Spleen (tissue), 11 donors: ENCODE measurements at regions not wholly inside any gene's neighbourhood (a gene's known extent, or its start where the extent isn't known, plus 50 kb on each side); places are given as distances from the start of the nearest gene placed in this dataset.
A peak's percentile ranks its signal among the peaks of the same experiment; 100 is the strongest.

ENCODE experiments used
- DNase-seq: peaks from one replicate; pipeline ENCODE4 v3.0.0-alpha.2; 2020
- H3K27ac ChIP-seq, 8 donors: fragments of 200-600 bp; sonication (generic) in 7 of 8; 1 replicate in 4 of 8; 2 replicates in 4 of 8; pipeline versions ENCODE4 v1.5.0 to v1.8.0; 2016 to 2021; ENCODE audit warnings: inconsistent platforms in 4 of 8, mild to moderate bottlenecking in 4 of 8, moderate library complexity in 1 of 8
- H3K27me3 ChIP-seq, 7 donors: fragments of 200-600 bp; sonication (generic) in 6 of 7; replicated peaks in 1 of 7; 1 replicate in 4 of 7; 2 replicates in 3 of 7; pipeline versions ENCODE4 v1.5.0 to v1.8.0; 2016 to 2021; ENCODE audit warnings: inconsistent platforms in 3 of 7, mild to moderate bottlenecking in 1 of 7
- H3K36me3 ChIP-seq, 6 donors: fragments of 200-600 bp; sonication (generic) in 5 of 6; 1 replicate in 4 of 6; 2 replicates in 2 of 6; pipeline versions ENCODE4 v1.5.0 to v1.8.0; 2016 to 2021; ENCODE audit warnings: inconsistent platforms in 2 of 6
- H3K4me1 ChIP-seq, 6 donors: fragments of 200-600 bp; sonication (generic) in 5 of 6; 1 replicate in 3 of 6; 2 replicates in 3 of 6; pipeline versions ENCODE4 v1.5.0 to v1.8.0; 2016 to 2021; ENCODE audit warnings: inconsistent platforms in 3 of 6
- H3K4me3 ChIP-seq, 8 donors: fragments of 200-600 bp; sonication (generic) in 7 of 8; 1 replicate in 4 of 8; 2 replicates in 4 of 8; pipeline versions ENCODE4 v1.5.0 to v1.8.0; 2016 to 2021; ENCODE audit warnings: inconsistent platforms in 4 of 8, mild to moderate bottlenecking in 4 of 8, moderate library complexity in 2 of 8
- H3K9me3 ChIP-seq, 8 donors: fragments of 200-600 bp; sonication (generic) in 7 of 8; 1 replicate in 4 of 8; 2 replicates in 4 of 8; pipeline versions ENCODE4 v1.5.0 to v1.8.0; 2016 to 2021; ENCODE audit warnings: inconsistent platforms in 4 of 8
- CTCF ChIP-seq, 11 experiments: fragments of 200-600 bp in 7 of 11; fragments of 450-650 bp in 4 of 11; sonication (generic) in 4 of 11; IDR thresholded peaks in 8 of 11; conservative IDR thresholded peaks in 3 of 11; 1 replicate in 7 of 11; 2 replicates in 4 of 11; pipeline versions ENCODE4 v1.4.0 to v1.8.0; 2016 to 2021; ENCODE audit warnings: antibody characterized with exemption in 11 of 11, inconsistent platforms in 4 of 11, mild to moderate bottlenecking in 1 of 11
- POLR2A ChIP-seq, 3 donors: fragments of 450-650 bp; IDR thresholded peaks; one replicate each; pipeline ENCODE4 v1.5.1; 2017; ENCODE audit warnings: antibody characterized with exemption in 3 of 3, mild to moderate bottlenecking in 1 of 3
- POLR2AphosphoS5 ChIP-seq, 3 donors: sonication (generic); formaldehyde crosslinking; IDR thresholded peaks; one replicate each; pipeline ENCODE4 v1.5.1; 2017; ENCODE audit warnings: antibody characterized with exemption in 3 of 3
- WGBS, 5 donors: extraction: QIAGEN DNeasy Blood & Tissue Kit in 3 of 5; methylation state at CpG; one replicate each; pipeline versions ENCODE4 v1.1.5 to v1.1.7; 2013 to 2018; 5-methylcytosine and 5-hydroxymethylcytosine counted together
- intact Hi-C: fragments of 100-400 bp; cut with DNase I; formaldehyde crosslinking; loops from one replicate; pipeline ENCODE4 v1.15.0; 2023; ENCODE audit warnings: low total_unique reads
- donor health status: healthy with polysubstance abuse.
- donor health status: DM: no; HTN: no; CAD: no; lungs with moderate emphysema.
- donor health status: DM: no; HTN: no; CAD: no.
- donor health status: Bipolar disorder and iron deficiency.
- donor health status: healthy.
- donor health status: DM: no; HTN: no; CAD: no.
- donor health status: DM: yes; HTN: yes; CAD: no.

GRCh38 chr7:132041108-132041507 is 484.7 kb upstream of the PODXL start:
- no peak for DNase-seq
- intact Hi-C loops = no loop called here
- WGBS, 5 donors = 72 to 94% (median 84%) methylated on average over 3 of the region's 3 CpGs
- no peak for TF ChIP-seq POLR2A (IDR thresholded peaks at IDR 0.05)
- TF ChIP-seq POLR2AphosphoS5 (IDR thresholded peaks at IDR 0.05) = no peak
- TF ChIP-seq CTCF (IDR thresholded peaks at IDR 0.05 in 8 of 11, conservative IDR thresholded peaks at IDR 0.05 in 3 of 11) = no peak
- Histone ChIP-seq H3K36me3 (no peaks in the 10 kb centered on the region), H3K4me1 (peaks cover 0 to 14% (median 4%) of the 10 kb centered on the region in 6 donors), H3K27ac (no peak overlapping the region), H3K9me3 (peaks cover 0 to 3% (median 0%) of the 10 kb centered on the region in 8 donors), H3K4me3 (no peak overlapping the region), H3K27me3 (peaks cover 0 to 9% (median 0%) of the 10 kb centered on the region in 7 donors)

- Histone ChIP-seq H3K36me3 (no peaks in the 10 kb centered on the region), H3K27ac (peak overlapping the region in 6 of 8 donors; percentile 66 to 82 (median 75)), H3K27me3 (peaks cover 0 to 9% (median 0%) of the 10 kb centered on the region in 7 donors), H3K4me1 (peaks cover 4 to 30% (median 11%) of the 10 kb centered on the region in 6 donors), H3K4me3 (no peak overlapping the region), H3K9me3 (no peaks in the 10 kb centered on the region)
- no peak for TF ChIP-seq CTCF (IDR thresholded peaks at IDR 0.05 in 8 of 11, conservative IDR thresholded peaks at IDR 0.05 in 3 of 11)
- TF ChIP-seq POLR2AphosphoS5 (IDR thresholded peaks at IDR 0.05) = peak in 2 of 3 donors; percentile 18 to 79
- no peak for TF ChIP-seq POLR2A (IDR thresholded peaks at IDR 0.05)
- intact Hi-C loops = no loop called here
- WGBS, 5 donors = 56 to 73% (median 68%) methylated on average over 9 of the region's 9 CpGs
- no peak for DNase-seq
Measured at GRCh38 chr7:132035517-132036362, 479.3 kb upstream of the PODXL start.

GRCh38 chr7:132034748-132035416 is 478.5 kb upstream of the PODXL start:
- WGBS, 5 donors = 67 to 76% (median 74%) methylated on average over 6 of the region's 6 CpGs
- intact Hi-C loops = no loop called here
- Histone ChIP-seq H3K27me3 (peaks cover 0 to 9% (median 0%) of the 10 kb centered on the region in 7 donors), H3K9me3 (no peaks in the 10 kb centered on the region), H3K27ac (peak overlapping the region in 4 of 8 donors; percentile 66 to 82 (median 78)), H3K36me3 (no peaks in the 10 kb centered on the region), H3K4me1 (peaks cover 4 to 34% (median 16%) of the 10 kb centered on the region in 6 donors), H3K4me3 (no peak overlapping the region)
- DNase-seq = no peak
- no peak for TF ChIP-seq POLR2A (IDR thresholded peaks at IDR 0.05)
- no peak for TF ChIP-seq CTCF (IDR thresholded peaks at IDR 0.05 in 8 of 11, conservative IDR thresholded peaks at IDR 0.05 in 3 of 11)
- TF ChIP-seq POLR2AphosphoS5 (IDR thresholded peaks at IDR 0.05) = no peak

- peaks cover 0 to 28% (median 13%) of the 10 kb centered on the region in 6 donors for H3K4me1 ChIP-seq
- intact Hi-C loops = no loop called here
- H3K27ac ChIP-seq = peak overlapping the region in 4 of 8 donors; percentile 45 to 62 (median 58)
- WGBS, 5 donors = 53 to 75% (median 66%) methylated on average over 2 of the region's 2 CpGs
- no peaks in the 10 kb centered on the region for H3K27me3 ChIP-seq
- no peaks in the 10 kb centered on the region for H3K36me3 ChIP-seq
- TF ChIP-seq POLR2AphosphoS5 (IDR thresholded peaks at IDR 0.05) = no peak
- H3K4me3 ChIP-seq = no peak overlapping the region
- no peak for DNase-seq
- no peaks in the 10 kb centered on the region for H3K9me3 ChIP-seq
Measured at GRCh38 chr7:132030883-132031282, 474.5 kb upstream of the PODXL start.
